CD4-positive, alpha-beta memory T cell (primary cell): ENCODE measurements at regions not wholly inside any gene's neighbourhood (a gene's known extent, or its start where the extent isn't known, plus 50 kb on each side); places are given as distances from the start of the nearest gene placed in this dataset.

ENCODE experiments used
- CTCF ChIA-PET: fragments of 350-600 bp; sonication (Branson Sonifier 250); formaldehyde crosslinking; loops from one replicate; lab custom pipeline; 2021; ENCODE audit warnings: inconsistent platforms; ENCODE audit not compliant: partially characterized antibody; lab: Charles Lee
- POLR2A ChIA-PET: fragments of 350-600 bp; sonication (Branson Sonifier 250); formaldehyde crosslinking; loops from one replicate; lab custom pipeline; 2021; ENCODE audit not compliant: partially characterized antibody; lab: Charles Lee
- DNase-seq, 5 donors: peaks; one replicate each; pipeline versions ENCODE4 v3.0.0 to v3.0.0-alpha.2; 2020 to 2022; ENCODE audit warnings: mixed read lengths in 1 of 5
- H3K27ac ChIP-seq: one replicate; pipeline ENCODE4 v1.7.0; 2013; ENCODE audit warnings: low read depth, low read length
- H3K27me3 ChIP-seq: 2 replicates; pipeline ENCODE4 v1.7.0; 2013; ENCODE audit warnings: mild to moderate bottlenecking, low read length, moderate library complexity; ENCODE audit not compliant: insufficient read depth
- H3K36me3 ChIP-seq: 2 replicates; pipeline ENCODE4 v1.7.0; 2013; ENCODE audit warnings: mild to moderate bottlenecking, low read length, moderate library complexity; ENCODE audit not compliant: insufficient read depth
- H3K4me1 ChIP-seq: 2 replicates; pipeline ENCODE4 v1.7.0; 2013; ENCODE audit warnings: mild to moderate bottlenecking, low read length, moderate library complexity; ENCODE audit not compliant: insufficient read depth
- H3K4me3 ChIP-seq, 2 donors: one replicate each; pipeline ENCODE4 v1.7.0; 2013; ENCODE audit warnings: low read length in 2 of 2, mild to moderate bottlenecking in 1 of 2
- H3K9me3 ChIP-seq, 2 donors: one replicate each; pipeline ENCODE4 v1.7.0; 2013; ENCODE audit warnings: low read length in 2 of 2, control low read depth in 1 of 2; ENCODE audit not compliant: control insufficient read depth in 1 of 2
- H3K27ac Mint-ChIP-seq, 7 donors: one replicate each; pipeline ENCODE4 v1.8.0; 2020 to 2021; ENCODE audit warnings: mixed read lengths in 7 of 7, mild to moderate bottlenecking in 6 of 7, inconsistent platforms in 3 of 7, moderate library complexity in 3 of 7
- H3K27me3 Mint-ChIP-seq, 2 donors: one replicate each; pipeline ENCODE4 v1.8.0; 2020 to 2021; ENCODE audit warnings: mixed read lengths in 2 of 2
- H3K36me3 Mint-ChIP-seq, 2 donors: one replicate each; pipeline ENCODE4 v1.8.0; 2020 to 2021; ENCODE audit warnings: mixed read lengths in 2 of 2, inconsistent platforms in 1 of 2, mild to moderate bottlenecking in 1 of 2
- H3K4me1 Mint-ChIP-seq, 4 donors: one replicate each; pipeline ENCODE4 v1.8.0; 2020 to 2021; ENCODE audit warnings: mixed read lengths in 4 of 4, mild to moderate bottlenecking in 1 of 4
- H3K4me3 Mint-ChIP-seq, 8 donors: one replicate each; pipeline ENCODE4 v1.8.0; 2020 to 2021; ENCODE audit warnings: mixed read lengths in 8 of 8, mild to moderate bottlenecking in 7 of 8, moderate library complexity in 6 of 8, inconsistent platforms in 3 of 8
- H3K9me3 Mint-ChIP-seq, 8 donors: one replicate each; pipeline ENCODE4 v1.8.0; 2020 to 2021; ENCODE audit warnings: mixed read lengths in 8 of 8, mild to moderate bottlenecking in 5 of 8, inconsistent platforms in 3 of 8, moderate library complexity in 1 of 8
- intact Hi-C: fragments of 100-400 bp; cut with micrococcal nuclease; formaldehyde crosslinking; loops from one replicate; pipeline ENCODE4 v1.15.1; 2023

- Histone ChIP-seq H3K36me3 (no peaks in the 10 kb centered on the region), H3K27me3 (no peaks in the 10 kb centered on the region), H3K27ac (no peak overlapping the region), H3K4me1 (no peaks in the 10 kb centered on the region), H3K4me3 (no peak overlapping the region), H3K9me3 (peaks cover 0 to 4% of the 10 kb centered on the region in 2 donors)
- Mint-ChIP-seq H3K27ac (no peak overlapping the region), H3K9me3 (peaks cover 2 to 20% (median 8%) of the 10 kb centered on the region in 8 donors), H3K4me3 (no peak overlapping the region), H3K36me3 (no peaks in the 10 kb centered on the region), H3K27me3 (no peaks in the 10 kb centered on the region), H3K4me1 (no peaks in the 10 kb centered on the region)
- ChIA-PET CTCF (no interaction called here), POLR2A (no interaction called here)
- intact Hi-C loops, result no loop called here
- DNase-seq, result no peak
Measured at GRCh38 chr14:25942090-25942489, 655.7 kb downstream of the NOVA1 start.

GRCh38 chr14:25933731-25934130 lies 664.1 kb downstream of the NOVA1 start:
- peaks cover 0 to 11% (median 2%) of the 10 kb centered on the region in 8 donors for H3K9me3 Mint-ChIP-seq
- POLR2A ChIA-PET, result no interaction called here
- H3K9me3 ChIP-seq, result no peaks in the 10 kb centered on the region

GRCh38 chr14:25929881-25930615 lies 667.8 kb downstream of the NOVA1 start:
- no peak overlapping the region for H3K27ac ChIP-seq
- Mint-ChIP-seq H3K27me3 (no peaks in the 10 kb centered on the region), H3K36me3 (no peaks in the 10 kb centered on the region), H3K9me3 (peaks cover 6 to 26% (median 13%) of the 10 kb centered on the region in 8 donors), H3K27ac (no peak overlapping the region), H3K4me1 (no peaks in the 10 kb centered on the region), H3K4me3 (no peak overlapping the region)
- no peaks in the 10 kb centered on the region for H3K4me1 ChIP-seq
- H3K4me3 ChIP-seq, result no peak overlapping the region
- intact Hi-C loops, result no loop called here
- ChIA-PET CTCF (no interaction called here), POLR2A (no interaction called here)
- no peak for DNase-seq
- H3K27me3 ChIP-seq, result no peaks in the 10 kb centered on the region
- peaks cover 0 to 3% of the 10 kb centered on the region in 2 donors for H3K9me3 ChIP-seq
- H3K36me3 ChIP-seq, result no peaks in the 10 kb centered on the region

More at GRCh38 chr14:25933731-25934130, 664.1 kb downstream of the NOVA1 start:
- intact Hi-C loops, result no loop called here
- H3K36me3 ChIP-seq, result no peaks in the 10 kb centered on the region
- CTCF ChIA-PET, result no interaction called here
- H3K4me1 ChIP-seq, result no peaks in the 10 kb centered on the region
- Mint-ChIP-seq H3K4me1 (no peaks in the 10 kb centered on the region), H3K27ac (no peak overlapping the region), H3K27me3 (no peaks in the 10 kb centered on the region), H3K36me3 (no peaks in the 10 kb centered on the region), H3K4me3 (no peak overlapping the region)
- no peak overlapping the region for H3K4me3 ChIP-seq
- no peaks in the 10 kb centered on the region for H3K27me3 ChIP-seq
- no peak for DNase-seq
- no peak overlapping the region for H3K27ac ChIP-seq

- Mint-ChIP-seq H3K9me3 (peaks cover 0 to 35% (median 13%) of the 10 kb centered on the region in 8 donors), H3K27ac (no peak overlapping the region), H3K4me3 (no peak overlapping the region), H3K36me3 (no peaks in the 10 kb centered on the region), H3K4me1 (no peaks in the 10 kb centered on the region), H3K27me3 (no peaks in the 10 kb centered on the region)
- Histone ChIP-seq H3K27me3 (no peaks in the 10 kb centered on the region), H3K36me3 (no peaks in the 10 kb centered on the region), H3K4me3 (no peak overlapping the region), H3K9me3 (no peaks in the 10 kb centered on the region), H3K27ac (no peak overlapping the region), H3K4me1 (no peaks in the 10 kb centered on the region)
- ChIA-PET POLR2A (no interaction called here), CTCF (no interaction called here)
- intact Hi-C loops, result no loop called here
- no peak for DNase-seq
Measured at GRCh38 chr14:25911831-25912230, 686.0 kb downstream of the NOVA1 start.

- no peak overlapping the region for H3K27ac Mint-ChIP-seq
- no peaks in the 10 kb centered on the region for H3K27me3 Mint-ChIP-seq
- no peaks in the 10 kb centered on the region for H3K4me1 ChIP-seq
- intact Hi-C loops, result no loop called here
- H3K36me3 Mint-ChIP-seq, result no peaks in the 10 kb centered on the region
- H3K27ac ChIP-seq, result no peak overlapping the region
- H3K9me3 Mint-ChIP-seq, result peaks cover 0 to 44% (median 18%) of the 10 kb centered on the region in 8 donors
- H3K36me3 ChIP-seq, result no peaks in the 10 kb centered on the region
- no peaks in the 10 kb centered on the region for H3K4me1 Mint-ChIP-seq
- H3K9me3 ChIP-seq, result no peaks in the 10 kb centered on the region
- DNase-seq, result no peak
- H3K4me3 ChIP-seq, result no peak overlapping the region
- no peak overlapping the region for H3K4me3 Mint-ChIP-seq
- no peaks in the 10 kb centered on the region for H3K27me3 ChIP-seq
- POLR2A ChIA-PET, result no interaction called here
- CTCF ChIA-PET, result no interaction called here
Measured at GRCh38 chr14:25909045-25909747, 688.6 kb downstream of the NOVA1 start.

GRCh38 chr14:25908277-25909044 lies 689.4 kb downstream of the NOVA1 start:
- no peaks in the 10 kb centered on the region for H3K4me1 Mint-ChIP-seq
- peaks cover 0 to 44% (median 17%) of the 10 kb centered on the region in 8 donors for H3K9me3 Mint-ChIP-seq
- H3K36me3 Mint-ChIP-seq, result no peaks in the 10 kb centered on the region
- H3K27me3 Mint-ChIP-seq, result no peaks in the 10 kb centered on the region
- ChIA-PET CTCF (no interaction called here), POLR2A (no interaction called here)
- no peak overlapping the region for H3K4me3 Mint-ChIP-seq
- H3K27me3 ChIP-seq, result no peaks in the 10 kb centered on the region
- H3K4me1 ChIP-seq, result no peaks in the 10 kb centered on the region
- intact Hi-C loops, result no loop called here
- no peak overlapping the region for H3K27ac Mint-ChIP-seq
- no peak for DNase-seq
- H3K27ac ChIP-seq, result no peak overlapping the region
- H3K36me3 ChIP-seq, result no peaks in the 10 kb centered on the region
- H3K9me3 ChIP-seq, result no peaks in the 10 kb centered on the region
- H3K4me3 ChIP-seq, result no peak overlapping the region

- intact Hi-C loops, result no loop called here
- no peak overlapping the region for H3K27ac ChIP-seq
- no peak overlapping the region for H3K4me3 Mint-ChIP-seq
- no peaks in the 10 kb centered on the region for H3K9me3 ChIP-seq
- no peaks in the 10 kb centered on the region for H3K36me3 Mint-ChIP-seq
- CTCF ChIA-PET, result no interaction called here
- peaks cover 0 to 37% (median 16%) of the 10 kb centered on the region in 8 donors for H3K9me3 Mint-ChIP-seq
- no peaks in the 10 kb centered on the region for H3K27me3 ChIP-seq
- H3K36me3 ChIP-seq, result no peaks in the 10 kb centered on the region
- no peak for DNase-seq
- H3K4me3 ChIP-seq, result no peak overlapping the region
- no peaks in the 10 kb centered on the region for H3K4me1 Mint-ChIP-seq
- POLR2A ChIA-PET, result no interaction called here
- no peaks in the 10 kb centered on the region for H3K27me3 Mint-ChIP-seq
- H3K27ac Mint-ChIP-seq, result no peak overlapping the region
- H3K4me1 ChIP-seq, result no peaks in the 10 kb centered on the region
Measured at GRCh38 chr14:25904446-25904845, 693.4 kb downstream of the NOVA1 start.
